HG02884 (cell line): ENCODE measurements at regions not wholly inside any gene's neighbourhood (a gene's known extent, or its start where the extent isn't known, plus 50 kb on each side); places are given as distances from the start of the nearest gene placed in this dataset.

Source experiments
- ATAC-seq: cut with Tn5 transposase; IDR thresholded peaks from one replicate; pipeline ENCODE4 v1.9.1; 2021; ENCODE audit warnings: mild to moderate bottlenecking, moderate library complexity; ENCODE audit not compliant: unreplicated experiment

- ATAC-seq = no peak
Measured at GRCh38 chr2:167900435-167901114, 346.8 kb downstream of the STK39 start.

DNA sequence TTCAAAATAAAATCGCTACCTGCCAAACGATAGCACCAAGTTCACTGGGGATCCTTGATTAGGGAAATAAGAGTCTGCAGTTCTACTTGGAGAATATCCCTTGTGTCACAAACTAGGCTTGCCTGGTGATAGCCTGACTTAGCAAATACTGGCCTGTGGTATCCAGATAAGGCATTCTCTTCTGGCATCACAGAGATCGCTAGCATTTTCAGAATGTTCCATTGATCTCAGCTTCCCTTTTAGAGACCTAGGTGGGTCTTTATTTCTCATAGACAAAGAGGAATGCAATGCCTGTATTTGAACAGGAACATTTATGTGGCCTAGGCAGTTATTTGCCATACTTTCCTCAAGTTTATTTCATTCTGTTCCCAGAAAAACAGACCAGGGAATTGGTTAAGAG, 349.1 kb downstream of the STK39 start:
- ATAC-seq = no peak

DNA sequence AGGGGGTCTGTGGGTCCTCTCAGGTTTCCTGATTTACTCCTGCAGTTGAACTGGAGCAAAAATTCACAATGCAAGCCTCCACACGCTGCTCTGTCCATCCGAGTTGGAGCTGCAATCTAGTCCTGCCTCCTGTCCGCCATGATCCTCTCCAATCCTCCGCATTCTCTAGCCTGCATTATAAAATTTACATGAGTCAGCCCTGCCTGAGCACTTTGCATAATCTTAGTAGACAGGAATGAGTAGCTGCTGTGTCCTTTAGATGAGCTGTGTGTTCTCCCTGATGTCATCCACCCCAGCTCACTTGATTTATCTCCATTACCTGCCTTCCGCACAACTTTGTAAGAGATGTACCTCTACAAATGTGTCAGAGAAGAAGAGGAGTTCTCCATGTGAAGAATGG, 355.6 kb downstream of the STK39 start:
- no peak for ATAC-seq

DNA sequence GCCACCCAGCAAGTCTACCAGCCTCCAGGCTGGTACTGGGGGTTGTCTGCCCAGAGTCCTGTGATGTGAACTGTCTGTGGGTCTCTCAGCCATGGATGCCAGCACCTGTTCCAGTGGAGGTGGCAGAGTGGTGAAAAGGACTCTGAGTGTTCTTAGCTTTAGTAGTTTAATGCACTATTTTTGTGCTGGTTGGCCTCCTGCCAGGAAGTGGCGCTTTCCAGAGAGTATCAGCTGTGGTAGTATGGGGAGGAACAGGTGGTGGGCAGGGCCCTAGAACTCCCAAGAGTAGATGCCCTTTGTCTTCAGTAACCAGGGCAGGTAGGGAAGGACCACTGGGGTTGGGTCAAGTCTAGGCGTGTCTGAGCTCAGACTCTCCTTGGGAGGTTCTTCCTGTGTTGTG, 356.7 kb downstream of the STK39 start:
- ATAC-seq = no peak

- ATAC-seq = no peak
Measured at GRCh38 chr2:167880415-167880814, 367.0 kb downstream of the STK39 start.

DNA sequence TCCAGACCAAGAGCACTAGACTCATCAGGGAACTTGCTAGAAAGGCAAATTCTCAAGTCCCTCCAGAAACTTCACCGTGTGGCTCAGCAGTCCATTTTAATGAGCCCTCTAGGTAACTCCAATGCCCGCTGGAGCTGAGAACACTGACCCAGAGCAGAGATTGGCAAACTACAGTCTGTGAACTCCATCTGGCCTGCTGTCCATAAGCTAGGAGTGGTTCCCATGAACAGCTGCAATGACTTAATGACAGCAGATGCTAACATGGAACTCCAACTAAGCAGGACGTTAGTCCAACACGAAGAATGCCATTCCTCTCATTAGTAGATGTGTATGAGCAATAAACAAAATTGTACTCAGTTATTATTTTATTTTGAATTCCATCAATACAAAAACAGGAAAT, 371.9 kb downstream of the STK39 start:
- no peak for ATAC-seq

DNA sequence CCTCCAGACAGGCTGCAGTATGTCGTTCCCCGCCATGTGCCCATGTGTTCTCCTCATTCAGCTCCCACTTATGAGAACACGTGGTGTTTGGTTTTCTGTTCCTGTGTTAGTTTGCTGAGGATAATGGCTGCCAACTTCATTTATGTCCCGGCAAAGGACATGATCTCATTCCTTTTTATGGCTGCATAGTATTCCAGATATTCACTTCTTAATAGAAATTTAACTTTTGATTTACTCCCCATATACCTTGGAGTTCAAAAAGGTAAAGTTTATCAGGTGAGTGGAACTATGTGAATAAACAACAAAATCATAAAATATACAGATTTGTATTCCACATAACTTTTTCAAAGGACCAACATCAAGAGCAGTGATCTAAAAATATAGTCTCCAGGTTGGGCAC, 372.6 kb downstream of the STK39 start:
- no peak for ATAC-seq

DNA sequence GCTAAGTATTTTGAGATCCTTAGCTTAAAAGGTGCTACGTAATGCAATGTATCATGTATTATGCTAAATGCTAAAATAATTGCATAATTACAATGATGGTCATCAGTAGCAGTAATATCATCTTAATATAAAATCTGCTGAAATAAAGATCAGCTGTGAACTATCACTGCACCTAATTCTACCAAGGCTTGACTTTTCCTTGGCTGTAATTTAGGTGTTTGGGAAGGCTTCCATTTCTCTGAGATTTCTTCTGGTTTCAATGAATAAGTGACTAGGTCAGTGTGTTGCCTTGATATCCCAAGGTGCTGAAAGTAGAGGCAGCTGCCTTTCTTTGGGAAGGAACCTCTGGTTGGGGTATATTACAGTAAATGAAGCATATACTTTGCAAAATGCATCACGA, 376.1 kb downstream of the STK39 start:
- no peak for ATAC-seq

DNA sequence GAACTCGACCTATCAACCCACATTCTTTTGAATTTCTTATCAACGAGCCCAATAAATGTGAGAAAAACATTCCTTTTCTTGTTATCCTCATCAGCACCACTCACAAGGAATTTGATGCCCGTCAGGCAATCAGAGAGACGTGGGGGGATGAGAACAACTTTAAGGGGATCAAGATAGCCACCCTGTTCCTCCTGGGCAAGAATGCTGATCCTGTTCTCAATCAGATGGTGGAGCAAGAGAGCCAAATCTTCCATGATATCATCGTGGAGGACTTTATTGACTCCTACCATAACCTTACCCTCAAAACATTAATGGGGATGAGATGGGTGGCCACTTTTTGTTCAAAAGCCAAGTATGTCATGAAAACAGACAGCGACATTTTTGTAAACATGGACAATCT, 378.2 kb downstream of the STK39 start:
- no peak for ATAC-seq

DNA sequence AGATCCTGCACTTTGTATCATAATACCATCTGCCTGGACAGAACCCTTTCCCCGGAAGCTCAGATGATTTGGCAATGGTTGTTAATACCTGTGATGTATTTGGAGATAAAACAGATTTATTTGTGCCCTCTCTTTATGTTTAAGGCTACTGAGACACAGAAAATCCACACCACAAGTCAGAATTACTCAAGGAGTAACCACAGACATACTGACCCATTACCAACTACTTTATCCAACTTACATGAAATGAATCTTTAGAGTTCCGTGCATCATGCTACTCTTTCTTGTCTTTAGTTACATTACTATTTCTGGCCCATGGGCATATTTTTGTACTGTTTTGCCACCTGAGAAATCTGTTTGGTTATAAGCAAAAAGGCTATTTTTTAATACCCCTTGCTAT, 384.0 kb downstream of the STK39 start:
- no peak for ATAC-seq

DNA sequence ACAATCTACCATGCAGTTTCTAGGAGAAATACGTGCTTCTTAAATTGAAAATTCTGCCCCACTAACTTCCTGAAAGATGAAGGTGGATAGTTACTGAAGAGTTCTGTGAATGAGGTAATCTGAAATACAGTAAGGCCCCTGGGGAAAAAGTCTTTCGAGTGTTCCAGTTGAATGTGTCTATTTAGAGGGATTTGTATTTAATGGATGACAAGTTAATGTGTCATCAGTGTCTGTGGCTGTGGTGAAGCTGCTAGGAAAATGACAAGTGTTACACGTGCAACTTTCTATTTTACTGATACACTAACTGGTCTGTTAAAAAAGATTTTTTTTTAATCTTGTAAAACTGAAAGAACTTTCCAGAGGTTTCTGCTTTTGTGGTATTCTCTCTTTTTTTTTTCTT, 384.6 kb downstream of the STK39 start:
- peak; percentile 45 for ATAC-seq

DNA sequence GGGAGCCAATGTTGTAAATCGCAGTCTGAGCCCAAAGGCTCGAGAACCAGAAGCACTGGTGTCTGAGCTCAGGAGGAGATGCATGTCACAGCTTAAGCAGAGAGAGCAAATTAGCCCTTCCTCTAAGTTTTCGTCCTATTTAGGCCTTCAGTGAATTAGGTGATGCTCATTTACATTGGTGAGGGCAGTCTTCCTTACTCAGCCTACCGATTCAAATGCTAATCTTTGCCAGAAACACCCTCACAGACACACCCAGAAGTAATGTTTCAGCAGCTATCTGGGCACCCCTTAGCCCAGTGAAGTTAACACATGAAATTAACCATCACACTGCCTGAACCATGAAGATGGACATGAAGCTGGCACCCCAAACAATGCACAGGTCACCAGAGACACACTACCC, 385.1 kb downstream of the STK39 start:
- no peak for ATAC-seq

- ATAC-seq = no peak
Measured at GRCh38 chr2:167861574-167862193, 385.7 kb downstream of the STK39 start.

DNA sequence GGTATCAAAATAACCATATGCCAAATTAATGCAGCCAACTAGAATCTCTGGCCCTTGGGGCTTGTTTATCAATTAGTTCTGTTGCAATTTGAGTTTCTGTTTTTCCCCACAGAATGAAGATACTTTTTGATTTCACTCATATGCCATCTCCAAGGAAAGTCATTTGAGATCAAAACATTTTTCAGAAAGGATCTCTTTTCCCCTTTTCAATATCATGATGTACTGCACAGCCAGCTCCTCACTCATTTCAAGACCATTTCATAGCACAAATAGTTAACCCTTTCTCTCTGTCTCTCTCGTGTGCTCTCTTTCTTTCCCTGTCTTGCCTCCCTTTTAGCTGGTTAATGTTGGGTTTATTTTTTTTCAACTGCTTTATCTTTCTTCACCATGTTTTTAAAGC, 387.3 kb downstream of the STK39 start:
- ATAC-seq = no peak

GRCh38 chr2:167859676-167860075, 387.7 kb downstream of the STK39 start:
- ATAC-seq = no peak

DNA sequence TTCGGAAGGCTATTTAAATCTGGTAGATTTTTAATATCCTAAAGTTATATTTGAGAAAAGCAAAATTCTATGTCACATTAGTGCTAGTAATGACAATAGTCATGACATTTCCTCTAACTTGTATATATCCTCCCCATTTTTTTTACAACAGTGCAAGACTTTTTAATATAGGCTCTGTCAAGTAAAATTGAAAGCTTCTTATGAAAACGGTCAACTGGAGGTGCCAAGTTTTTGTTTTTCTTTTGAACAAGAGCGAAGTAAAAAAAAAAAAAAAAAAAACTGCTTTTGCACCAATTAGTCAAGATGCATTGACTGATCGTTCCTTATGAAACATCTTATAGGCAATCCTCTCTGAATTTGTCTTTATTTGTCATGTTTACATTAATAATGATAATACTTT, 389.3 kb downstream of the STK39 start:
- ATAC-seq = no peak

DNA sequence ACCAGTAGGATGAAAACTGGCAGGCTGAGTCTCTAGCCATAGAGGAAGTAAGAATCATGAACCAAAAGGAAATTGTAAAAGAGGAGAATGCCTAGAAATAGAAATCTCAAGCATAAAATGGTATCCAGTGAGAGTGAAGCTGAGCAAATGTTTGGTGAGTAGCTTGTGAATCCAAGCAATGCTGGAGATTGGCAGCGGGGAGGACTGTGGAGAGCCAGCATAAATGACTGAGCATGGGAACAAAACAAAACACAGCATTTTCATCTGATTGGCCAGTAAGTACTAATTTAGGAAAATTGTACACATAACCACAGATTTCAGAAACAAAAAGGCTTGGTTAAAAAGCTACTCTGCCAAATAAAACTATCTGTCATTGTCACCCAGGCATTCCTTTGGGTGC, 390.0 kb downstream of the STK39 start:
- no peak for ATAC-seq

- ATAC-seq = no peak
Measured at GRCh38 chr2:167856190-167856589, 391.2 kb downstream of the STK39 start.

DNA sequence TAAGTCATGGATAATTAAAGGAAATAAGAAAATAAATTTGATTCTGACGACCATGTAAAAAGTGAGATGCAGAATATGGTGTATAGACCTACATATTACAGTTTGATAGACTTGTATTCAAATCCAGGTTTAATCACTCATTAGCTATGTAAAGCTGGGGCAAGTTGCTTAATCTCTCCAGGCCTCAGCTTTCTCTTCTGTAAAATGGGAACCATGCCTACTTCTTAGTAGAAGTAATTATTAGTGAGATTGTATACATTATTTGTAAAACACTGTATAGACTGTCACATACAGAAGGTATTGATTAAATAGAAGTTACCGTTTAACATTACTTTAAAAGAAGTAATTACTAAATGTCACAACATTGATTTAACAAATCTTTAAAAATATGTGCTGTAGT, 392.2 kb downstream of the STK39 start:
- no peak for ATAC-seq

GRCh38 chr2:167853717-167854116, 393.7 kb downstream of the STK39 start:
- no peak for ATAC-seq

- ATAC-seq = no peak
Measured at GRCh38 chr2:167851876-167852275, 395.5 kb downstream of the STK39 start.

GRCh38 chr2:167851323-167851860, 396.0 kb downstream of the STK39 start:
- no peak for ATAC-seq
